Adrenal gland (tissue), 5 donors: ENCODE measurements at regions not wholly inside any gene's neighbourhood (a gene's known extent, or its start where the extent isn't known, plus 50 kb on each side); places are given as distances from the start of the nearest gene placed in this dataset.

Experiments used
- CTCF ChIP-seq, 6 experiments: fragments of 450-650 bp in 4 of 6; fragments of 200-600 bp in 2 of 6; sonication (generic) in 1 of 6; IDR thresholded peaks; 1 replicate in 5 of 6; 2 replicates in 1 of 6; pipeline versions ENCODE4 v1.5.1 to v1.8.0; 2016 to 2021; ENCODE audit warnings: antibody characterized with exemption in 6 of 6, mild to moderate bottlenecking in 2 of 6, moderate library complexity in 1 of 6
- POLR2A ChIP-seq, 2 donors: fragments of 450-650 bp; IDR thresholded peaks; one replicate each; pipeline ENCODE4 v1.6.1; 2017; ENCODE audit warnings: antibody characterized with exemption in 2 of 2, mild to moderate bottlenecking in 2 of 2, moderate library complexity in 1 of 2
- donor health status: DM: no; HTN: no; CAD: no.

DNA sequence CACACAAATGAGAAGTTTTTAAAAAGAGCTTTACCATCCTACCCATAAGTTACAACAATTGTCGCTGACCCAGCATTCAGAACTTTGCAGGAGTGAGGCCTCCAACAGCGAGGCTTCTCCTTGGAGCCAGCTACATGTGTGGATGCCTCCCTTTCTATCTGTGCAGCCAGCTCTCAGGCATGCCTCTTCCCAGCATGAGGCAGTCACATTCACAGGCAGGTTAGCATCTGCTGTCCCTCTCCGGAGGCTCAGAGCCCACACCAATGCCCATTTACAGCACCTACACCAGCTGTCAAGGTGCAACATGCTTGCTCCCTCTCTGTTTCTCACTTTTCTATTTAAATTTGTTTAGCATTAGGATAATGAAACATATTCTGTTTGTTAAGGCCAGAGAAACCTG, 278.7 kb upstream of the PODXL start:
- no peak for TF ChIP-seq CTCF (IDR thresholded peaks at IDR 0.05)
- no peak for TF ChIP-seq POLR2A (IDR thresholded peaks at IDR 0.05)
